ENCODE measurements at regions not wholly inside any gene's neighbourhood (a gene's known extent, or its start where the extent isn't known, plus 50 kb on each side); places are given as distances from the start of the nearest gene placed in this dataset.
A peak's percentile ranks its signal among the peaks of the same experiment; 100 is the strongest.

GRCh38 chr21:41671212-41671762 is 95.6 kb downstream of the RIPK4 start:
- peak overlapping the region; percentile 11 for H2AK5ac ChIP-seq (ENCODE audit: low read depth, low read length)
- no peaks in the 10 kb centered on the region for H3K4me1 ChIP-seq (ENCODE audit: control insufficient read depth in 2 of 2, insufficient read depth in 1 of 2, low read depth in 1 of 2, low read length in 2 of 2)
- H3K36me3 ChIP-seq (replicated peaks in 1 of 2; ENCODE audit: control insufficient read depth in 2 of 2, insufficient read depth in 2 of 2, low read length in 2 of 2) = no peaks in the 10 kb centered on the region
- no peak overlapping the region for H3K4me3 ChIP-seq (ENCODE audit: low read length in 2 of 2)
- no peak overlapping the region for H2AFZ ChIP-seq (ENCODE audit: low read length)
- no peak overlapping the region for H4K8ac ChIP-seq (ENCODE audit: low read depth, low read length)
- H3K9me3 ChIP-seq (replicated peaks in 1 of 2; ENCODE audit: control insufficient read depth in 2 of 2, insufficient read depth in 1 of 2, low read depth in 1 of 2, low read length in 2 of 2) = no peaks in the 10 kb centered on the region
- H3K4me2 ChIP-seq (ENCODE audit: insufficient read depth, low read length, poor library complexity, severe bottlenecking) = no peak overlapping the region
- H3K18ac ChIP-seq (ENCODE audit: low read length) = no peak overlapping the region
- no peak overlapping the region for H2BK120ac ChIP-seq (ENCODE audit: low read depth, low read length)
- H3K27me3 ChIP-seq (ENCODE audit: control insufficient read depth in 3 of 3, insufficient read depth in 3 of 3, low read depth in 1 of 3, low read length in 3 of 3) = no peaks in the 10 kb centered on the region
- H2BK15ac ChIP-seq (ENCODE audit: low read length) = no peak overlapping the region
- no peak overlapping the region for H2BK5ac ChIP-seq (ENCODE audit: low read length)
- H3K14ac ChIP-seq (ENCODE audit: low read length) = no peak overlapping the region
- H3K27ac ChIP-seq (replicated peaks; ENCODE audit: low read length) = no peak overlapping the region
- no peak for DNase-seq (ENCODE audit: low spot score)
- H3K9ac ChIP-seq (ENCODE audit: low read depth, low read length, poor library complexity) = no peak overlapping the region
- no peak overlapping the region for H3K23ac ChIP-seq (ENCODE audit: low read depth, low read length, poor library complexity)
- H3K79me1 ChIP-seq (ENCODE audit: low read depth, low read length) = no peaks in the 10 kb centered on the region
- no peak overlapping the region for H3K4ac ChIP-seq (ENCODE audit: low read length)
- no peak overlapping the region for H4K91ac ChIP-seq (ENCODE audit: low read depth, low read length, poor library complexity)
- H2BK12ac ChIP-seq (ENCODE audit: low read length) = no peak overlapping the region
- no CpG with 5 or more reads among the region's 4 CpGs for WGBS, 2 donors (ENCODE audit: extremely low coverage in 2 of 2, insufficient read length in 2 of 2, insufficient replicate concordance in 1 of 2)

GRCh38 chr21:41670056-41670805 is 96.6 kb downstream of the RIPK4 start:
- H3K9ac ChIP-seq (ENCODE audit: low read depth, low read length, poor library complexity) = no peak overlapping the region
- peak overlapping the region; percentile 27 for H4K8ac ChIP-seq (ENCODE audit: low read depth, low read length)
- no peak overlapping the region for H2BK120ac ChIP-seq (ENCODE audit: low read depth, low read length)
- no peaks in the 10 kb centered on the region for H3K9me3 ChIP-seq (replicated peaks in 1 of 2; ENCODE audit: control insufficient read depth in 2 of 2, insufficient read depth in 1 of 2, low read depth in 1 of 2, low read length in 2 of 2)
- no peak overlapping the region for H3K14ac ChIP-seq (ENCODE audit: low read length)
- H2BK5ac ChIP-seq (ENCODE audit: low read length) = peak overlapping the region; percentile 25
- no peaks in the 10 kb centered on the region for H3K36me3 ChIP-seq (replicated peaks in 1 of 2; ENCODE audit: control insufficient read depth in 2 of 2, insufficient read depth in 2 of 2, low read length in 2 of 2)
- DNase-seq (ENCODE audit: low spot score) = no peak
- no peak overlapping the region for H3K4ac ChIP-seq (ENCODE audit: low read length)
- peaks cover 2 to 4% of the 10 kb centered on the region in 2 donors for H3K4me1 ChIP-seq (ENCODE audit: control insufficient read depth in 2 of 2, insufficient read depth in 1 of 2, low read depth in 1 of 2, low read length in 2 of 2)
- peak overlapping the region; percentile 48 for H2BK12ac ChIP-seq (ENCODE audit: low read length)
- H3K23ac ChIP-seq (ENCODE audit: low read depth, low read length, poor library complexity) = peak overlapping the region; percentile 17
- peak overlapping the region; percentile 3 for H4K91ac ChIP-seq (ENCODE audit: low read depth, low read length, poor library complexity)
- H3K4me2 ChIP-seq (ENCODE audit: insufficient read depth, low read length, poor library complexity, severe bottlenecking) = no peak overlapping the region
- H2AFZ ChIP-seq (ENCODE audit: low read length) = no peak overlapping the region
- no CpG with 5 or more reads among the region's 28 CpGs for whole genome bisulfite sequencing, 2 donors (ENCODE audit: extremely low coverage in 2 of 2, insufficient read length in 2 of 2, insufficient replicate concordance in 1 of 2)
- peak overlapping the region; percentile 82 for H2BK15ac ChIP-seq (ENCODE audit: low read length)
- H2AK5ac ChIP-seq (ENCODE audit: low read depth, low read length) = peak overlapping the region; percentile 81
- H3K4me3 ChIP-seq (ENCODE audit: low read length in 2 of 2) = no peak overlapping the region
- no peaks in the 10 kb centered on the region for H3K27me3 ChIP-seq (ENCODE audit: control insufficient read depth in 3 of 3, insufficient read depth in 3 of 3, low read depth in 1 of 3, low read length in 3 of 3)
- H3K79me1 ChIP-seq (ENCODE audit: low read depth, low read length) = no peaks in the 10 kb centered on the region
- no peak overlapping the region for H3K27ac ChIP-seq (replicated peaks; ENCODE audit: low read length)
- H3K18ac ChIP-seq (ENCODE audit: low read length) = peak overlapping the region; percentile 84

GRCh38 chr21:41669533-41669830 is 97.4 kb downstream of the RIPK4 start:
- no peak for DNase-seq (ENCODE audit: low spot score)
- Histone ChIP-seq H3K4me1 (ENCODE audit: control insufficient read depth in 2 of 2, insufficient read depth in 1 of 2, low read depth in 1 of 2, low read length in 2 of 2) (peaks cover 7 to 11% of the 10 kb centered on the region in 2 donors), H2BK15ac (ENCODE audit: low read length) (no peak overlapping the region), H2AFZ (ENCODE audit: low read length) (no peak overlapping the region), H4K91ac (ENCODE audit: low read depth, low read length, poor library complexity) (no peak overlapping the region), H4K8ac (ENCODE audit: low read depth, low read length) (no peak overlapping the region), H3K4ac (ENCODE audit: low read length) (no peak overlapping the region), H3K27me3 (ENCODE audit: control insufficient read depth in 3 of 3, insufficient read depth in 3 of 3, low read depth in 1 of 3, low read length in 3 of 3) (no peaks in the 10 kb centered on the region), H3K27ac (replicated peaks; ENCODE audit: low read length) (no peak overlapping the region), H2BK5ac (ENCODE audit: low read length) (no peak overlapping the region), H3K4me3 (ENCODE audit: low read length in 2 of 2) (no peak overlapping the region), H3K23ac (ENCODE audit: low read depth, low read length, poor library complexity) (no peak overlapping the region), H3K79me1 (ENCODE audit: low read depth, low read length) (no peaks in the 10 kb centered on the region), H2BK12ac (ENCODE audit: low read length) (no peak overlapping the region), H2BK120ac (ENCODE audit: low read depth, low read length) (no peak overlapping the region), H3K18ac (ENCODE audit: low read length) (no peak overlapping the region), H3K36me3 (replicated peaks in 1 of 2; ENCODE audit: control insufficient read depth in 2 of 2, insufficient read depth in 2 of 2, low read length in 2 of 2) (no peaks in the 10 kb centered on the region), H3K4me2 (ENCODE audit: insufficient read depth, low read length, poor library complexity, severe bottlenecking) (no peak overlapping the region), H3K9ac (ENCODE audit: low read depth, low read length, poor library complexity) (no peak overlapping the region), H3K14ac (ENCODE audit: low read length) (no peak overlapping the region), H3K9me3 (replicated peaks in 1 of 2; ENCODE audit: control insufficient read depth in 2 of 2, insufficient read depth in 1 of 2, low read depth in 1 of 2, low read length in 2 of 2) (no peaks in the 10 kb centered on the region), H2AK5ac (ENCODE audit: low read depth, low read length) (no peak overlapping the region)
- no CpG with 5 or more reads among the region's 4 CpGs for WGBS, 2 donors (ENCODE audit: extremely low coverage in 2 of 2, insufficient read length in 2 of 2, insufficient replicate concordance in 1 of 2)

- Histone ChIP-seq H3K18ac (ENCODE audit: low read length) (peak overlapping the region; percentile 37), H3K36me3 (replicated peaks in 1 of 2; ENCODE audit: control insufficient read depth in 2 of 2, insufficient read depth in 2 of 2, low read length in 2 of 2) (no peaks in the 10 kb centered on the region), H3K27me3 (ENCODE audit: control insufficient read depth in 3 of 3, insufficient read depth in 3 of 3, low read depth in 1 of 3, low read length in 3 of 3) (no peaks in the 10 kb centered on the region), H3K14ac (ENCODE audit: low read length) (no peak overlapping the region), H4K91ac (ENCODE audit: low read depth, low read length, poor library complexity) (no peak overlapping the region), H2BK12ac (ENCODE audit: low read length) (no peak overlapping the region), H3K4me1 (ENCODE audit: control insufficient read depth in 2 of 2, insufficient read depth in 1 of 2, low read depth in 1 of 2, low read length in 2 of 2) (peaks cover 13 to 15% of the 10 kb centered on the region in 2 donors), H4K8ac (ENCODE audit: low read depth, low read length) (no peak overlapping the region), H3K9ac (ENCODE audit: low read depth, low read length, poor library complexity) (no peak overlapping the region), H3K4me2 (ENCODE audit: insufficient read depth, low read length, poor library complexity, severe bottlenecking) (no peak overlapping the region), H2BK15ac (ENCODE audit: low read length) (no peak overlapping the region), H2BK5ac (ENCODE audit: low read length) (no peak overlapping the region), H2AK5ac (ENCODE audit: low read depth, low read length) (peak overlapping the region; percentile 41), H3K79me1 (ENCODE audit: low read depth, low read length) (no peaks in the 10 kb centered on the region), H3K4me3 (ENCODE audit: low read length in 2 of 2) (no peak overlapping the region), H2BK120ac (ENCODE audit: low read depth, low read length) (no peak overlapping the region), H3K23ac (ENCODE audit: low read depth, low read length, poor library complexity) (peak overlapping the region; percentile 87), H3K9me3 (replicated peaks in 1 of 2; ENCODE audit: control insufficient read depth in 2 of 2, insufficient read depth in 1 of 2, low read depth in 1 of 2, low read length in 2 of 2) (no peaks in the 10 kb centered on the region), H2AFZ (ENCODE audit: low read length) (no peak overlapping the region), H3K27ac (replicated peaks; ENCODE audit: low read length) (no peak overlapping the region), H3K4ac (ENCODE audit: low read length) (no peak overlapping the region)
- WGBS, 2 donors (ENCODE audit: extremely low coverage in 2 of 2, insufficient read length in 2 of 2, insufficient replicate concordance in 1 of 2) = no CpG with 5 or more reads among the region's 26 CpGs
- DNase-seq (ENCODE audit: low spot score) = no peak
Observed at GRCh38 chr21:41668686-41669532, 97.9 kb downstream of the RIPK4 start.

Data from neuronal stem cell (in vitro differentiated cells).